Lower leg skin (tissue), 3 donors: ENCODE measurements at regions not wholly inside any gene's neighbourhood (a gene's known extent, or its start where the extent isn't known, plus 50 kb on each side); places are given as distances from the start of the nearest gene placed in this dataset.

Source experiments
- CTCF ChIP-seq, 3 donors: fragments of 450-650 bp; IDR thresholded peaks; one replicate each; pipeline ENCODE4 v1.5.1; 2016; ENCODE audit warnings: antibody characterized with exemption in 3 of 3, mild to moderate bottlenecking in 3 of 3, moderate library complexity in 2 of 3
- POLR2A ChIP-seq, 2 donors: fragments of 450-650 bp; IDR thresholded peaks; one replicate each; pipeline ENCODE4 v1.6.1; 2016 to 2017; ENCODE audit warnings: antibody characterized with exemption in 2 of 2, mild to moderate bottlenecking in 1 of 2, moderate library complexity in 1 of 2

- no peak for TF ChIP-seq POLR2A (IDR thresholded peaks at IDR 0.05)
- TF ChIP-seq CTCF (IDR thresholded peaks at IDR 0.05): no peak
These were observed 118.5 kb upstream of the ADAMTS5 start for GRCh38 chr21:27085387-27085786.
